ENCODE measurements at regions not wholly inside any gene's neighbourhood (a gene's known extent, or its start where the extent isn't known, plus 50 kb on each side); places are given as distances from the start of the nearest gene placed in this dataset.

DNA sequence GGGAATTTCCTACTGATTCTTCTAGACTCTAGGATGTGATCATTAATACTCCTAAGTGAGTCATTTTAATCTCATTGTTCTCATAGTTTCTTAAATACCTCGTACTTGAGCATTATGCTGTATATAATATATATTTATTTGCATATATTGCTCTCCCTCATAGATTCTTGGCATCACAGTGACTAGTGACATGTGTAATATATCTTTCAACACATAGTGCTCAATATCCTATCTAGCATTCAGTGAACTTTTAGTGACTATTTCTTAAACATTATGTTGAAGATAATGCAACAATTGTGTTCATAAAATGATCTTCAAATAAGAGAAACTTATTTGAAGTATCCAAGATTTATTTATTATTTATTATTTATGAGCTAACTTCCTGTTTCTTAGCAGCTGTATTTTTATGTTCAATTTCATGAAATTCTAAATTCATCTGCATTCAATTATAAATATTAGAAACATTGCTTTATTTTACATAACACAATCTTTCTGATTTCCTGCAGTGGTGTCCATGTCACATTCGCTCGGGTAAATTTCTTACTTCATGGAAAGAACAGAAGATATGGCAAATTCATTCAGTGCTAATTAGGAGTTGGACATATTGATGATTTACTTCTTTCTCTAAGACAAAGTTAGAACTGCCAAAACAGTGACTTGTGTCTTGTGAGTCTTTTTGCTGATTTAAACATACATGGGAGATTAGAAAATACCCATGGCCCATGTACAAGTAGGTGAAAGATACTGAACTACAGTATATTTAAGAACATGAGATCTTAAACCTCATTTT lies 1095.5 kb upstream of the IGFBP7 start:
- no peak for TF ChIP-seq CTCF (IDR thresholded peaks at IDR 0.05; ENCODE audit: borderline replicate concordance, control extremely low read depth, extremely low read depth, insufficient read depth, missing control alignments)
- in situ Hi-C loops (cut with MboI; ENCODE audit: low sequenced_read_pairs, unreplicated experiment), result no loop called here
- no peak for DNase-seq (ENCODE audit: low spot score)

DNA sequence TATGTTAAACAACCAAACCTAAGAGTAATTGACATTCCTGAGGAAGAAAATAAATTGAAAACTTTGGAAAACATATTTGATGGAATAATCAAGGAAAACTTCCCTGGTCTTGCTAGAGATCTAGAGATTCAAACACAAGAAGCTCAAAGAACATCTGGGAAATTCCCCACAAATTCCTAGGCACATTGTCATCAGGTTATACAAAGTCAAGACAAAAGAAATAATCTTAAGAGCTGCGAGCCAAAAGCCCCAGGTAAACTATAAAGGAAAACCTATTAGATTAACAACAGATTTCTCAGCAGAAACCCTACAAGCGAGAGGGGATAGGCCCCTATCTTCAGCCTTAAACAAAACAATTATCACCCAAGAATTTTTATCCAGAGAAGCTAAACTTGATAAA lies 1082.0 kb upstream of the IGFBP7 start:
- no peak for TF ChIP-seq CTCF (IDR thresholded peaks at IDR 0.05; ENCODE audit: borderline replicate concordance, control extremely low read depth, extremely low read depth, insufficient read depth, missing control alignments)
- in situ Hi-C loops (cut with MboI; ENCODE audit: low sequenced_read_pairs, unreplicated experiment), result no loop called here
- DNase-seq (ENCODE audit: low spot score), result no peak

DNA sequence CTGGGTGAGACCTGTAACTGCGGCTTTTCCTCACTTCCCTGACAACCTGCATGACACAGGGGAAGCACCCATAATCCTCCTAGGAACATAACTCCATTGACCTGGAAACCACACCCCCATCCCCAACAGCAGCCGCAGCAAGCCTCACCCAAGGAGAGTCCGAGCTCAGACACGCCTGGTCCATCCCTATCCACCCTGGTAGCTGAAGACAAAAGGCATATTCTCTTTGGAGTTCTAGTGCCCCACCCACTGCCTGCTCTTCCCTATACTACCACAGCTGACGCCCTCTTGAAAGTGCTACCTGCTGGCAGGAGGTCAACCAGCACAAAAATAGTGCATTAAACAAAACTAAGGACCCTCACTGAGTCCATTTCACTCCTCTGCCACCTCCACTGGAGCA lies 1080.9 kb upstream of the IGFBP7 start:
- in situ Hi-C loops (cut with MboI; ENCODE audit: low sequenced_read_pairs, unreplicated experiment), result no loop called here
- TF ChIP-seq CTCF (IDR thresholded peaks at IDR 0.05; ENCODE audit: borderline replicate concordance, control extremely low read depth, extremely low read depth, insufficient read depth, missing control alignments), result no peak
- DNase-seq (ENCODE audit: low spot score), result no peak

- DNase-seq (ENCODE audit: low spot score), result no peak
- in situ Hi-C loops (cut with MboI; ENCODE audit: low sequenced_read_pairs, unreplicated experiment), result no loop called here
- no peak for TF ChIP-seq CTCF (IDR thresholded peaks at IDR 0.05; ENCODE audit: borderline replicate concordance, control extremely low read depth, extremely low read depth, insufficient read depth, missing control alignments)
Observed at GRCh38 chr4:58188316-58188715, 1078.1 kb upstream of the IGFBP7 start.

DNA sequence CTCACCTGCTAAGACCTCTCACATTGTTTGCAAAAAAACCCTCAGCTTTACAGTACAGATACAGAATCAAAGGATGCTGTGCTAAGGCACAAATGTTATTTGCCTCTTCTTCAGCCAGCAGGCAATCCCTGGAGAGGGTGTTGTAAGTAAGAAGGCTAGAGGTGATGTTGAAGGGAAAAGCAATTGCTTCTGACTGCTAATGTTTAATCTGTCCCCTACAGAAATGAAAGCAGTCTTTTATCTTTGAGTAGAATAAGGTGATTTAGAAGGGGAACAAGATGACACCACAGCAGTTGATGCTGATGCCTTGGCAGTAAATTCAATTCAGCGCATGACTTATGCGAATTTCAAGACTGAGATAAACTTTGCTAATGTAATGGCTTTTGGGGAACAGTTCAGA lies 1064.8 kb upstream of the IGFBP7 start:
- DNase-seq (ENCODE audit: low spot score), result no peak
- in situ Hi-C loops (cut with MboI; ENCODE audit: low sequenced_read_pairs, unreplicated experiment), result no loop called here
- TF ChIP-seq CTCF (IDR thresholded peaks at IDR 0.05; ENCODE audit: borderline replicate concordance, control extremely low read depth, extremely low read depth, insufficient read depth, missing control alignments), result no peak

DNA sequence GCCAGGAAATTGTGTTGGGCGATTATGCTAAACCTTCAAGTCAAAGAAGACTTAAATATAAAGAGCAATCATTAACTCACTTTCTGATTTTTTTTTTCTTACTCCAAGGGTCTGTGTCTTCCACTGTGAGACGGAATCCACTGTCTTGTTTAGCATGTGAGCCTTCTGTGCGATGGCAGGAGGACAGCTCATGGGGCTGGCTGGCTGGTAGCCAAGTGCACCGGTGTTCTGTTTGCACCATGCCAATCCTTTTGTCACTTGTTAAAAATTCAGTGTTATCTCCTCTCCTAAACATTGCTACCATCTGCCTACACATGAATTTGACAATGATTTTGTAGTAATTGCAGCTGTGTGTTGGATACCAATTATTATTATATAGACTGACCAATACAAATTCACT lies 1056.3 kb upstream of the IGFBP7 start:
- no peak for TF ChIP-seq CTCF (IDR thresholded peaks at IDR 0.05; ENCODE audit: borderline replicate concordance, control extremely low read depth, extremely low read depth, insufficient read depth, missing control alignments)
- DNase-seq (ENCODE audit: low spot score), result no peak
- in situ Hi-C loops (cut with MboI; ENCODE audit: low sequenced_read_pairs, unreplicated experiment), result no loop called here
